Epithelial cell of proximal tubule (primary cell): ENCODE measurements at regions not wholly inside any gene's neighbourhood (a gene's known extent, or its start where the extent isn't known, plus 50 kb on each side); places are given as distances from the start of the nearest gene placed in this dataset.
"Not testable (repeated sequence)": the region's sequence is repeated elsewhere in the genome, so short reads cannot be mapped to it uniquely, and the experiment has no call there.

Experiments
- DNase-seq: peaks from one replicate; pipeline ENCODE4 v3.0.0-alpha.2; 2011; ENCODE audit warnings: low read depth
- H3K4me3 ChIP-seq: 2 replicates; pipeline ENCODE4 v1.5.1; 2011; ENCODE audit warnings: low read depth, mild to moderate bottlenecking, low read length
- TF ChIP-seq, protein P1 (sequence below): conservative IDR thresholded peaks from 2 replicates; pipeline ENCODE4 v1.5.1; 2012; ENCODE audit warnings: low read depth, mild to moderate bottlenecking, low read length

- no peak overlapping the region for H3K4me3 ChIP-seq
- TF ChIP-seq, protein P1, sequence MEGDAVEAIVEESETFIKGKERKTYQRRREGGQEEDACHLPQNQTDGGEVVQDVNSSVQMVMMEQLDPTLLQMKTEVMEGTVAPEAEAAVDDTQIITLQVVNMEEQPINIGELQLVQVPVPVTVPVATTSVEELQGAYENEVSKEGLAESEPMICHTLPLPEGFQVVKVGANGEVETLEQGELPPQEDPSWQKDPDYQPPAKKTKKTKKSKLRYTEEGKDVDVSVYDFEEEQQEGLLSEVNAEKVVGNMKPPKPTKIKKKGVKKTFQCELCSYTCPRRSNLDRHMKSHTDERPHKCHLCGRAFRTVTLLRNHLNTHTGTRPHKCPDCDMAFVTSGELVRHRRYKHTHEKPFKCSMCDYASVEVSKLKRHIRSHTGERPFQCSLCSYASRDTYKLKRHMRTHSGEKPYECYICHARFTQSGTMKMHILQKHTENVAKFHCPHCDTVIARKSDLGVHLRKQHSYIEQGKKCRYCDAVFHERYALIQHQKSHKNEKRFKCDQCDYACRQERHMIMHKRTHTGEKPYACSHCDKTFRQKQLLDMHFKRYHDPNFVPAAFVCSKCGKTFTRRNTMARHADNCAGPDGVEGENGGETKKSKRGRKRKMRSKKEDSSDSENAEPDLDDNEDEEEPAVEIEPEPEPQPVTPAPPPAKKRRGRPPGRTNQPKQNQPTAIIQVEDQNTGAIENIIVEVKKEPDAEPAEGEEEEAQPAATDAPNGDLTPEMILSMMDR, result no peak
- DNase-seq, result no peak
These were observed 129.7 kb downstream of the IGLL1 start for GRCh38 chr22:23450434-23450795.

DNA sequence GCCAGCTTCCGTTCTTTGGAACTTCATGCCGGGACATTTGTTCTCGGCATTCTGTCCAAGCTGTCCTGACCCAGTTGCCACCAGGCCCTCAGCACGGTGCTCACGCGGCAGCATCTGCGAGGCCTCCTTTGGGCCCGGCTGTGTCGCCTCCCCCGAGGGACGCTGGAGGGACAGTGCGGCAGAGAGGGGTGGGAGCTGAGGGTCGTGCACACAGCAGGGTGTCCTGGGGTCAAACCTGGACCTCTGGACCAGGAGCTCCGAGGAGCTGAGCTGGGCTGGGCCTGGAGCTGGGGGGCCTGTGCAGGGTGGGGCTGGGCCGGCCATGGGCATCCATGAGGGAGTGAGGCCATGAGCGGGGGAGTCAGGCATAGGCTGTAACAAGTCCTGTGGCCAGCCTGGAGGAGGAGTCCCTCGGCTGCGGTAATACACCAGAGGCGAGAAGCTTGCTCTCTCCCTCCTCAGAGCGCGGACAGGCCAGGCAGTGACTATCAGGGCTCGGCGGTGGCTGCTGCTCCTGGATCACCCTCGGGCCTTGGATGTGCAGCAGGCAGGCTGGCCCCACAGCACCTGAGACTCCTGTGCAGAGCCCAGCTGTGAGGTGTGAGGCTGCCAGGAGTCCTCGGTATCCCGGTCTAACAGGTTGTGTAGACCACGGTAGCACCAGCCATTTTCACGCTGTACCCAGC lies 130.2 kb downstream of the IGLL1 start:
- DNase-seq, H3K4me3 ChIP-seq: not testable (repeated sequence)

- not testable (repeated sequence) for H3K4me3 ChIP-seq, DNase-seq
These were observed 131.4 kb downstream of the IGLL1 start for GRCh38 chr22:23448499-23449288.

- no peak for DNase-seq
These were observed 133.2 kb downstream of the IGLL1 start for GRCh38 chr22:23446796-23447350.

DNA sequence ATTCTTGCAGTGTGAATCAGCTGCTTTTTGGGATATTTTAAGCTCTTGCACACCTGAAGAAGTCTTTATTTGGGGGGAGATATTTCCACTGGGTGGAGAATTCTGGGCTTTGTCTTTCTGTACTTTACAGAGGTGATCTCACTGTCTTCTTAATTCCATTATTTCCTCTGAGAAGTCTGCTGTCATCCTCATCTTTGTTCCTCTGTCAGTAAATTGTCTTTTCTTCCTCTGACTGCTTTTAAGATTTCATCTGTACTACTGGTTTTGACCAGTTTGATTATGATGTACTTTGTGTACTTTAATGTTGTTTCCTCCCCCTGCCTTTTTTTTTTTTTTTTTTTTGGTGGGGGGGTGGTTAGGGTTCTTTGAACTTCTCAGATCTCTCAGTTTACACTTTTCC lies 133.9 kb downstream of the IGLL1 start:
- H3K4me3 ChIP-seq, DNase-seq: not testable (repeated sequence)

More at GRCh38 chr22:23446796-23447350, 133.2 kb downstream of the IGLL1 start:
- H3K4me3 ChIP-seq, result no peak overlapping the region
- TF ChIP-seq, protein P1, result no peak

GRCh38 chr22:23443905-23444304 lies 136.2 kb downstream of the IGLL1 start:
- not testable (repeated sequence) for H3K4me3 ChIP-seq

DNA sequence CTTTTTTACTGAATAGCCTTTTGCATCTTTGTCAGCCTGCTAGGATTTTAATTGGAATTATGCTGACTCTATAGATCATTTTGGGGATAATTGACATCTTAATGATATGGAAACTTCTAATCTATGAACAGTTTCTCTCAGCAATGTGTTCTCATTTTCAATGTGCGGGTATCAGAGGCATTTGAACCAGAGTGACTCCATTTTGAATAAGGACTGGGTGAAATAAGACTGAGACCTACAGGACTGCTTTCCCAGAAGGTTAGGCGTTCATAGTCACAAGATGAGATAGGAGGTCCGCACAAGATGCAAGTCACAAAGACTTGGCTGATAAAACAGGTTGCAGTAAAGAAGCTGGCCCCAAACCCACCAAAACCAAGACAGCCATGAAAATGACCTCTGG lies 140.5 kb downstream of the IGLL1 start:
- H3K4me3 ChIP-seq, DNase-seq: not testable (repeated sequence)

More at GRCh38 chr22:23443905-23444304, 136.2 kb downstream of the IGLL1 start:
- not testable (repeated sequence) for DNase-seq

- no peak for DNase-seq
- no peak overlapping the region for H3K4me3 ChIP-seq
- TF ChIP-seq, protein P1, result no peak
These were observed 141.9 kb downstream of the IGLL1 start for GRCh38 chr22:23438216-23438615.

GRCh38 chr22:23437779-23438178 lies 142.3 kb downstream of the IGLL1 start:
- H3K4me3 ChIP-seq, result no peak overlapping the region
- TF ChIP-seq, protein P1, result no peak
- no peak for DNase-seq

DNA sequence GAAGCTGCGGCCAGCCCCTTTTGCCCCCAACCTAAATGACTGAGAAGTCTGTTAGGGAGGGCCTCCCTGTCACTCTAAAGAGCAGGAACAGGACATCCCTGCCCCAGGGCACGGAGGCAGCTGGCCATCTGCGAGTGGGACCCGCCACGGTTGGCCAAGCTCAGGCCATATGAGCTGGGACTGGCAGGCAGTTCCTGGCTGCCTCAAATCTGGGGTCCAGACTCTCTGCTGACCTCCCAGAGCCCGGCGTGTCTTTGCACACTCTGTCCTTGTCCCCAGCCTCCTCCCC lies 143.0 kb downstream of the IGLL1 start:
- not testable (repeated sequence) for H3K4me3 ChIP-seq, DNase-seq

GRCh38 chr22:23436354-23437106 lies 143.6 kb downstream of the IGLL1 start:
- H3K4me3 ChIP-seq, DNase-seq: not testable (repeated sequence)

DNA sequence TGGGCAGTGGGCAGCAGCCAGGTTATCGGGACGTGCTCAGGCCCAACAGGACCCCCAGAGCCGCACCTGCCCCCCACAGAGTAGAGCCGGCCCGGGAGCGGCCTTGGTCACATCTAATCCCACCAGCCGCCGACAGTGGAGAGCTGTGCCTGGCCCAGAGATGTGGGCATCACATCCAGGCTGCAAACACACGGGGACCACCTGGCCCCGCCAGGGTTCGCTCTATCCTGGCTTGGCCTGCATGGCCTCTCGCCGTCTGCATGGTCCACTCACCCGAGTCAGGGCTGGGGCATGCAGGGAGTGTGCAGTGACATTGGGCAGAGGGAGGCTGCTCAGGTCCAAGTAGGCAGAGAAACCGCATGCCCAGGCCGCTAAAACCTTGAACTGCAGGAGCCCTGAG lies 144.9 kb downstream of the IGLL1 start:
- not testable (repeated sequence) for H3K4me3 ChIP-seq, DNase-seq

DNA sequence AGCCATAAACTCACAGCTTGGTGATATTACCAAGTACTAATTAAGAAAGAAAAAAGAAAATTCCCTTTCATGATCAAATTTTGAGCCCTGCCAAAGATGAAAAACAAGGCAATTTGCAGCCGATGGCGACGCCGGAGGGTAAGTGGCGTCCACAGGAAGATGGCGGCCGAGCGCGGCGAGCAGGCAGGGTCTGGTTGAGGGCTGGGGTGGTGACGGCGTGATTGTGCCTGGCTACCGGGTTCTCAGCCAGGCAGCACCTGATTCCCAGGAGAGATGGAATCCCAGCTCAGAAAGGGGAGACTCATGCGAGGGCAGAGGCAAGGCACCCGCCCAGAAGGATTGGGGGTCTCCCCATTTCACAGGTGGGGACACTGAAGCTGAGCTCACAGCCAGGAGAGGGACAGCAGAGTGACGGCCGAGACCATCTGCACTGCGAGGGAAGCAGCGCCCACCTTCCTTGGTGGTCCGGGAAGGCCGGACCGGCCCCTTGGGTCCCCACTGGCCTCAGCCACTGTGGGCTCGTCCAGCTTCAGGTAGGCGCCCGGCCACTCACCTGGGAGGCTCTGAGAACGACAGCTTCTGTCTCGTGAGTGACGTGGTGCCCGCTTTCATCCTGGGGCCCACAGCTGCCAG lies 145.8 kb downstream of the IGLL1 start:
- not testable (repeated sequence) for DNase-seq, H3K4me3 ChIP-seq
